NCI-H748 (cell line): ENCODE measurements at regions not wholly inside any gene's neighbourhood (a gene's known extent, or its start where the extent isn't known, plus 50 kb on each side); places are given as distances from the start of the nearest gene placed in this dataset.
"Not testable (repeated sequence)": the region's sequence is repeated elsewhere in the genome, so short reads cannot be mapped to it uniquely, and the experiment has no call there.

Experiments
- DNase-seq: peaks from one replicate; lab custom pipeline; 2025; ENCODE audit not compliant: unreplicated experiment; lab: John Stamatoyannopoulos, UW

- DNase-seq = no peak
Observed at GRCh38 chr3:153889905-153890334, 231.3 kb upstream of the ARHGEF26 start.

DNA sequence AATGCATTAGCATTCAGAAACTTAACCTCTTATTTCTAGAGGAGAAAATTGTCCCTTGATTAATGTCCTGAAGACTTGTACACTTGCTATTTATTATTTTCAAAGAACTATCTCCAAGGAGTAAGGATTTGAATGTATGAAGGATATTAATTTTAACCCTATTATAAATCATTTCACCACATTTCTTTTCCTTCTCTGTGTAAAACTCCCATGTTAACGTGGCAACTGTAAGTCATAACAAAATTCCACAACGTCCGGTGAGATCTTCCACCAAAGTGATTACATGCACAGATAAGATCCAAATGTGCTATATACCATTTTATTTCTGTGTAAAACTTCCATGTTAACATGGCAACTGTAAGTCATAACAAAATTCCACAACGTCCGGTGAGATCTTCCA is 229.1 kb upstream of the ARHGEF26 start:
- DNase-seq = no peak

DNA sequence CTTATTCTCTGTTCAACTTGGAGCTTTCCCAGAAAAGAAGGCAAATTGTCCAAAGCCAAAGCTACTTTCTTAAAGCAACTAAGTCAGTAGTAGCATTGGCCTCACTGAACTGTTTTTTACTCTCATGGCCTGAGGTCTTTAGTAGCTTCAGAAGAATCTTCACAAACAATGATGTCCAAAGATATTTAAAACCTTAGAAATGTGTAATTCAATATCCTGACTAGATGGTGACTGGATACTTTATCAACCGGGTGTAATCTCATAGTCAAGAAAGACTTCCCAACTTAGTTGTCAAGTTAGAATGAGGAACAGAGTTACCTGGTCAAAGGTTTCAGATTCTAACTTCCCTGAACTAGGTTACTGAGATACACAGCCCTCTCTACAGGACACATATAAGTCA is 226.3 kb upstream of the ARHGEF26 start:
- DNase-seq = no peak

DNA sequence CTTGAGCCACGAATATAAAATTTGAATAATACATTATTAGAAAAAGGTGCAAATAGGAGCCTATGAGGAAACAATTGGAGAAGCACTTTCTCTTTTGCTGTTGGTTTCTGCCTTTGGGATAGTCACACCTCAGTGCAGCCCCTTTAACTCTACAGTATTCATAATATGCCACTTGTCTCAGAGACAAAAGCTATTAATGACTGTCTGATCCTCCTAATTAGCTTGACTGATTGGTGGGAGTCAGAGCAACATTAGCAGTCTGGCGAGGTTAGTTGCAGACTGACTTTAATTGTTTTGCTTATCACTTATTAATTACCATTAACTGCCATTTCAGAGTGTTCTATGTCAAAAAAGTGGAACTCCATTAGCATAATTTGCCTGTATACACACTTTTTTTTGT is 225.0 kb upstream of the ARHGEF26 start:
- DNase-seq = no peak

DNA sequence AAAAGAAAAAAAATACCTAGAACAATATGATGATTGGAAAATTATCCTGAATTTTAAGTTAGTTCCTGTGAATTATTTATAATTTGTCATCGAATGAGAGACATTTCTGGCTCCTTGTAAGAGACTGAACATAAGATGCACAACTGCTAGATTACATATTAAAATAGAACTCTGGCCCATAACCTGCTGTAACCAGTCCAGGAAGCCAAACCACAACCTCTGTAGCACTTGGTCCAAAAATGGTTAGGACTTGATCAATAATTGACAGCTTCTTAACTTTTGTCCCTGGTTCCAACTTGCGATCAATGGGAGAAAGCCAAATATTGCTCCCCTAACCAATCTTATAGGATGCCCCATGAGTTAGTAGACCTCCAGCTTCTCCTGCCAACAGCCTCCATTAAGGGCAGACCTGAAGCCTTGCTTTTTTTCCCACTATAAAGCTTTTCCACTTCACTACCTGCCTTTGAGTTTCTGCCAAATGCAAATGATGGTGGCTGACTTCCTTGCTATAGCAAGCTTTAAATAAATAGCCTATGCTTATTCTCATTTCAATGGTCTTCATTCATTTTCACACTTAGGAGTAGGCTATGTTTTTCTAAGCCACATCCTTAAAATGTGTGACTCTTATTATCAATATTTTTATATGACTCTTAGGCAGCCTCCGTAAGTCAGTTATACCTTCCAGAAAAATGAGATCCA is 224.0 kb upstream of the ARHGEF26 start:
- no peak for DNase-seq

- DNase-seq = no peak
Observed at GRCh38 chr3:153897842-153898241, 223.3 kb upstream of the ARHGEF26 start.

GRCh38 chr3:153901152-153901551 is 220.0 kb upstream of the ARHGEF26 start:
- no peak for DNase-seq

GRCh38 chr3:153901991-153902390 is 219.2 kb upstream of the ARHGEF26 start:
- DNase-seq = no peak

DNA sequence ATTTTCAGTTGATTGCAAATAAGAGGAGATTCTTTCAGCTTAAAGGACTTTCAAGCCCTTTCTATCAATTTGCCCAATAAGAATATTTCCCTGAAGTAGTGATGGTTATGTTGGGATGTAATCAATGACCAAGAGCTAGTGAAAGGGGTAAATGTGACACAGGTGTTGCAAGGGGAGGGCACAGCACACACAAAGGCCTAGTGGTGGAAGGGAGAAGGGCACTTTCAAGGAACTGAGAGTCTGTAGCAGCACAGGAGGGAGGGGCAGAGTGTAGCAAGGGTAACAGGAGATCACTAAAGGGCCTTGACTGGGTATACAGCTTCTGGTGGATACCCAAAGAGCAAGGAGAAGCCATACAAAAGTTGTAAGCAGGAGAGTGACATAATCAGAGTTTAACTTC is 217.8 kb upstream of the ARHGEF26 start:
- no peak for DNase-seq

- DNase-seq = no peak
Observed at GRCh38 chr3:153906366-153906765, 214.8 kb upstream of the ARHGEF26 start.

DNA sequence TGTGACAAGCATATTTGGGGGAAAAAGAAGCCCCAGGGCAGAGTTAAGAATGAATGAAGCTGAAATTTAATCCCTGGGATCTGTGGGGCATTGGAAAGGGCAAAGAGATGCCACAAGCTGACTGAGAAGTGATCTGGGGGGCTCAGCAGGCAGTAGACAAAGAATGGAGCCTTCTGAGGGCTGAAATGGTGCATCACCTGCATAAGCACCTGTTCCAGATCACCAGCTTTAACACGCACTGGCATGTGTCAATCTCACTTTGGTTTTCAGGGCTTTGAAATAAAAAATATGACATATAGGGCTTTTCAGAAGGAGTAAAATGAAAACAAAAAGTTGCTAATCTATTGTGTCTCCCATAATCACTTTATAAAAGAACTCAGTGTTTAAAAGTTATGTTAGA is 210.8 kb upstream of the ARHGEF26 start:
- DNase-seq = no peak

- no peak for DNase-seq
Observed at GRCh38 chr3:153911116-153911515, 210.1 kb upstream of the ARHGEF26 start.

GRCh38 chr3:153919773-153920172 is 201.4 kb upstream of the ARHGEF26 start:
- no peak for DNase-seq

GRCh38 chr3:153921826-153922225 is 199.4 kb upstream of the ARHGEF26 start:
- no peak for DNase-seq

GRCh38 chr3:153925841-153926514 is 195.2 kb upstream of the ARHGEF26 start:
- no peak for DNase-seq

DNA sequence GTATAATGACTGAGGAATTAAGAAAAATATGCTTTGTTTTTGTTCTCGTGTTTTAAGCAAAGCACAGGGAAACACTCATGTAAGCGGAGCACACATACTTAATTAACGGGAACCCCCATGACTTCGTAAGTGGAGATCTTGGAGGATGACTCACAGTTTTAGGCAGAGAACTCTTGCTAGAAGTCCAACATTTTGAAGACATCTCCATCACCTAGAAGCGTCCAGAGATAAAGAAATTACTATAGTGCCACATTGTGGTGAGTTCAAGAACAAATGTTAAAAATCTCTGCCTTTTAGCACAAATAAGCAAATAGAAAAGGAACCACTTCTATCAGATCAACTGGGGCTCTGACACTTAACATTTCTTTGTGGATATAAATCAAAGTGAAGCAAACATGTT is 194.1 kb upstream of the ARHGEF26 start:
- DNase-seq = no peak

DNA sequence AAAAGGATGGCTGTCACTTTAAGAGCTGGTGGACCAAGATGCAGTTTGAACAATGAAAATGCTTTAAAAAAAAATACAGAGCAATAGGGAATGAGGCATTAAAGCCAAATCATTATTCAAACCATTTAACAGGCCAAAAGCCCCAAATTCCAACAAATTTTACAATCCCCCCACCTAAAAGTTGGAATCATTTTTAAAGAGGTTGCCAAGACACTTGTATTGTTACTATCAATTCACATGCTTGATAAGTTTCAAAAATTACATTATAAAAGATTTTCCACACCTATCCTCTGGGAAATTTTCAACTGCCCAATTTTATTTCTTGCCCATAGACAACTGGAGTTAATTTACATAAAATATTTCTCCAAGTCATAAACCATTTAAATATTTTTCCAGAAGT is 192.3 kb upstream of the ARHGEF26 start:
- DNase-seq = no peak

- not testable (repeated sequence) for DNase-seq
Observed at GRCh38 chr3:153933481-153933880, 187.7 kb upstream of the ARHGEF26 start.

DNA sequence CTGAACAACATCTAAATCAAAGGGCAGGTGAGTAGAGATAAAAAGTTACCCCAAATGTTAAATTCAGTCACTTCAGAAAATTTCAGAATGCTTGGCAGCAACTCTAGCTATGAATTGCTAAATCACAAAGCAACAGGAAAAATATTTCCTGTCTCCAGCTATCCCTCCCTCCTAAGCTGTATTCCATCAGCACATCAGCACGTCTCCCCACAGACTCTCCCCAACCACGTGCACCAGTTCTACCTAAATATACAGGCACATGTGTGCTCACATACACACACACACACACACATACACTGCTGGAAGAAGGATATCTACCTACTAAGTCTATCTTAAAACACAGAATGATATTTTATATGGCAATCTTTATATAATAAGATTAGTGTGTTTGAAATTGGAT is 177.1 kb upstream of the ARHGEF26 start:
- no peak for DNase-seq

GRCh38 chr3:153951276-153951675 is 169.9 kb upstream of the ARHGEF26 start:
- no peak for DNase-seq

DNA sequence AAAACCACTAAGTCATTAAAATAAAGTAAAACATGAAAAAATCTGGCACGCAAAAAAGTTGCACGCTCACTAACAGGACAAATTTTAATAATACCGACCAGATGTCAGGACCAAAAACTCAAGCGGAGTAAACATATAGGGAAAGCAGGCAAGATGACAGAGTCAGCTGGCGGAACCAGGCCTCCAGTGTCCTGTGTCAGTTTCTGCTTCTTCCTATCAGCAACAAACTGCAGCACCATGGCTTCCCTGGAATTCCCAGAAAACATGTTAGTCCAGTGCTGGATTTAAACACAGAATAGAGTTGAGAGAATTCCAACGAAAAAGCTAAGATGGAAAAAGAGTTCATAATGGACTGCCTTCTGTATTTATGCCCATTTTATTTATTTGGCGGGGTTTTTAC is 169.1 kb upstream of the ARHGEF26 start:
- DNase-seq = no peak

DNA sequence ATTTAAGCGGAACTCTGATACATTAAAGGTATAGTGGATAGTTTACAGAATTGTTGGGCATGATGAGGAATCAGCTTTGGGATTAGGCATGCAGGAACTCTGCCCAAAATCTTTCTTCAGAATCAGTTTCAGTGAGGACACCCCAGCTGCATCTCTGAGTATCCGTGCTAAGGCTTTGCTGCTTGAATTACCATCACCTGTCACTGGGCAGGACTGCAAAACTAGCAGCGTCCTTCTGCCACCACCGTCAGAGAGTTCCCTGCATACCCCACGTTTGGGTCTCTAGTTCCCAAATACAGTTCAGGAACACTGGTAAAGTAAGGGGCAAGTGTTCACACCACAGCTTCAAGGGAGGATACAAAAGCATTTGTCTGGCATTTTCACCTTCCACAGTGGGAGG is 164.6 kb upstream of the ARHGEF26 start:
- no peak for DNase-seq

- DNase-seq = no peak
Observed at GRCh38 chr3:153957421-153957820, 163.8 kb upstream of the ARHGEF26 start.
